Suprapubic skin (tissue), 4 donors: ENCODE measurements at regions not wholly inside any gene's neighbourhood (a gene's known extent, or its start where the extent isn't known, plus 50 kb on each side); places are given as distances from the start of the nearest gene placed in this dataset.

Experiments used
- DNase-seq, 2 donors: peaks; one replicate each; pipeline ENCODE4 v3.0.0-alpha.2; 2019; ENCODE audit warnings: low spot score in 2 of 2
- H3K27ac ChIP-seq: fragments of 200-600 bp; sonication (generic); one replicate; pipeline ENCODE4 v1.5.1; 2019
- H3K27me3 ChIP-seq: fragments of 200-600 bp; sonication (generic); one replicate; pipeline ENCODE4 v1.5.1; 2019
- H3K36me3 ChIP-seq: fragments of 200-600 bp; sonication (generic); one replicate; pipeline ENCODE4 v1.5.1; 2019
- H3K4me1 ChIP-seq: fragments of 200-600 bp; sonication (generic); one replicate; pipeline ENCODE4 v1.5.1; 2019
- H3K4me3 ChIP-seq: fragments of 200-600 bp; sonication (generic); one replicate; pipeline ENCODE4 v1.5.1; 2019; ENCODE audit warnings: mild to moderate bottlenecking
- H3K9me3 ChIP-seq: fragments of 200-600 bp; sonication (generic); one replicate; pipeline ENCODE4 v1.5.1; 2019
- EP300 ChIP-seq: sonication (generic); formaldehyde crosslinking; IDR thresholded peaks from one replicate; pipeline ENCODE4 v1.6.1; 2017; ENCODE audit warnings: antibody characterized with exemption
- POLR2A ChIP-seq, 2 donors: fragments of 450-650 bp; IDR thresholded peaks; one replicate each; pipeline ENCODE4 v1.6.1; 2017; ENCODE audit warnings: antibody characterized with exemption in 2 of 2, mild to moderate bottlenecking in 2 of 2, moderate library complexity in 2 of 2
- POLR2AphosphoS5 ChIP-seq, 3 donors: sonication (generic); formaldehyde crosslinking; IDR thresholded peaks; one replicate each; pipeline ENCODE4 v1.6.1; 2017; ENCODE audit warnings: antibody characterized with exemption in 3 of 3
- WGBS: methylation state at CpG from one replicate; pipeline ENCODE4 v1.1.5; 2018; 5-methylcytosine and 5-hydroxymethylcytosine counted together
- TF ChIP-seq, protein P1 (sequence below), 2 donors: fragments of 200-600 bp in 1 of 2; fragments of 450-650 bp in 1 of 2; sonication (generic) in 1 of 2; IDR thresholded peaks; one replicate each; pipeline ENCODE4 v1.5.1; 2016 to 2019; ENCODE audit warnings: antibody characterized with exemption in 2 of 2, mild to moderate bottlenecking in 1 of 2, moderate library complexity in 1 of 2

DNA sequence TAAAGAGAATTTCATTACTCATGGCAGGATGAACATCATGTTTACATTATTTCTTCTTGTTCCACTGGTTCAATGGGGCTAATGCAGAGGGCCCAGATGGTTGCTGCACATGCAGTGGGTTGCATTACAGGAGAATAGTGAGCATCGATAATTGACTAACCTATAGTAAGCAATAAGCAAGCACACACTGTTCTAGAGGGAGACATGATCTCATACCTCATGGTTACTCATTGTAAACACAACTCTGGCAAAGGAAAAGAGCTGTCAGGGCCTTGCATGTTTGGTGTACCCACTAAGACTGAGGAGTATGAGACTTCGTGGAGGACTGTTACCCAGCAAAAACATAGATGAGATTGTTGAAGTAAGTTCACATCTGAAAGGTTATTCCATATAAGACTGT lies 885.6 kb upstream of the VRK2 start:
- no peak for DNase-seq
- Histone ChIP-seq H3K9me3 (no peaks in the 10 kb centered on the region), H3K4me3 (no peak overlapping the region), H3K36me3 (no peaks in the 10 kb centered on the region), H3K4me1 (no peaks in the 10 kb centered on the region), H3K27me3 (no peaks in the 10 kb centered on the region), H3K27ac (no peak overlapping the region)
- TF ChIP-seq, protein P1, sequence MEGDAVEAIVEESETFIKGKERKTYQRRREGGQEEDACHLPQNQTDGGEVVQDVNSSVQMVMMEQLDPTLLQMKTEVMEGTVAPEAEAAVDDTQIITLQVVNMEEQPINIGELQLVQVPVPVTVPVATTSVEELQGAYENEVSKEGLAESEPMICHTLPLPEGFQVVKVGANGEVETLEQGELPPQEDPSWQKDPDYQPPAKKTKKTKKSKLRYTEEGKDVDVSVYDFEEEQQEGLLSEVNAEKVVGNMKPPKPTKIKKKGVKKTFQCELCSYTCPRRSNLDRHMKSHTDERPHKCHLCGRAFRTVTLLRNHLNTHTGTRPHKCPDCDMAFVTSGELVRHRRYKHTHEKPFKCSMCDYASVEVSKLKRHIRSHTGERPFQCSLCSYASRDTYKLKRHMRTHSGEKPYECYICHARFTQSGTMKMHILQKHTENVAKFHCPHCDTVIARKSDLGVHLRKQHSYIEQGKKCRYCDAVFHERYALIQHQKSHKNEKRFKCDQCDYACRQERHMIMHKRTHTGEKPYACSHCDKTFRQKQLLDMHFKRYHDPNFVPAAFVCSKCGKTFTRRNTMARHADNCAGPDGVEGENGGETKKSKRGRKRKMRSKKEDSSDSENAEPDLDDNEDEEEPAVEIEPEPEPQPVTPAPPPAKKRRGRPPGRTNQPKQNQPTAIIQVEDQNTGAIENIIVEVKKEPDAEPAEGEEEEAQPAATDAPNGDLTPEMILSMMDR (IDR thresholded peaks at IDR 0.05) = no peak
- no peak for TF ChIP-seq POLR2AphosphoS5 (IDR thresholded peaks at IDR 0.05)
- TF ChIP-seq EP300 = no peak
- WGBS = 91% methylated on average over 2 of the region's 2 CpGs

DNA sequence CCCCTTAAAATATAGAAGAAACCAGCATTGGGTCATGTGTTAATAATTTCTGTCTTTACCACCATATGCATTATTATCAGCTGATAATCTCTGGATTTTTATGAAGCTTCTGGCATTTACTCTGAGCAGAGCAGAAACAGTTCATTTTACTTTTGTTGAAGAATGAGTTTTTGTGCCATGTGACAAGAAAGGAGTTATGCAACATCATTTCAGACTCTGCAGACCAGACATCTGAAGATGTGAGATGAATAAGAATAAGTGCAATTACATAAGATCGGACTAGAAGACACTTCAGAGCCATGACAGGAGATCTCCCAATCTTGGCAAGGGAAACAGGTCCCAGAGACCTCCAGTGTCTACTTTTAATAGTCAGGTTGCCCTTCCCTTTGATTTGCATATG lies 869.4 kb upstream of the VRK2 start:
- DNase-seq = no peak
- WGBS = 77% methylated on average over 1 of the region's 1 CpG
- no peaks in the 10 kb centered on the region for H3K36me3 ChIP-seq
- TF ChIP-seq POLR2AphosphoS5 (IDR thresholded peaks at IDR 0.05) (no peak), POLR2A (IDR thresholded peaks at IDR 0.05) (no peak), EP300 (no peak)
- TF ChIP-seq, protein P1 (IDR thresholded peaks at IDR 0.05) = no peak
- H3K4me1 ChIP-seq = no peaks in the 10 kb centered on the region
- no peaks in the 10 kb centered on the region for H3K27me3 ChIP-seq
- H3K4me3 ChIP-seq = no peak overlapping the region
- H3K9me3 ChIP-seq = no peaks in the 10 kb centered on the region
- no peak overlapping the region for H3K27ac ChIP-seq

DNA sequence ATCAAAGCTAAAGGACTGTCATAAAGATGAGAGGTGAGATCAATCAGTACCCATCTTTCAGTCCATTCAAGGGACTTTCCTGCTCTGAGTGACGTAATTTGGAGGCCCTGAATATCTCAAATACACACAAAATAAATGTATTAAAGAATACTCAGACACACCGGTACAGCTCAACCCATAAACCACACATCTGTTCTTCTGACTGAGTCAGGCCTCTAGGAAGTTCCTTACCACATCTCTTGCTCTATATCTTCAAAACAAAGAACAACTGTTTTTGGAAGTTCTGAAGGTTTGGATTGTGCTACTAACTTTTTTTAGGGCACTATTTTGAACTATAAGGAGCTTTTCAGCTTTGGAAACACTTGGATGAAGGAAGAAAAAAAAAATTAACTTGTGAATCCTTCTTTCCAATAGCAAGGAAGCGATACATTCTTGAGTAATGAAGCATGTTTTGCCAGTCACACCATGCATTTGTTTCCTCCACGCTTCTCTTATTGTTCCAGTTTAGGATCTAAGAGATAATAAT lies 866.5 kb upstream of the VRK2 start:
- WGBS = 49% methylated on average over 4 of the region's 4 CpGs
- no peaks in the 10 kb centered on the region for H3K27me3 ChIP-seq
- H3K36me3 ChIP-seq = no peaks in the 10 kb centered on the region
- TF ChIP-seq POLR2A (IDR thresholded peaks at IDR 0.05) = no peak
- H3K27ac ChIP-seq = no peak overlapping the region
- DNase-seq = no peak
- no peak overlapping the region for H3K4me3 ChIP-seq
- no peaks in the 10 kb centered on the region for H3K9me3 ChIP-seq
- H3K4me1 ChIP-seq = no peaks in the 10 kb centered on the region

DNA sequence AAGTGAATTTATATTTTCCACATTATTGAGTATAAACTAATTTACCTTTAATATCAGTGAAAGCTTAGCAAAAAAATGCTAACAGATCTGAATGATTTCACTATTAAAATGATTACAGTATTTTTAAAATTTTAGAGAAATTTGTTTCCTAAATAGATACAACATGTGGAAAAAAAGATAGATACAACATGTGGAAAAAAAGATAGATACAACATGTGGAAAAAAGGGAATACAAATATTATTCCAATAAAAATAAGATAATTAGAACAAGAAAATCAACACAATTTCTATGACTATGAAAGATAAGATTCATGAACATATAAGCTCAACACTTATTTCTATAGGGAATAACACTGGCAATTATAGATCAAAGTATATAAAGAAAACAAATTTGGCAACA lies 865.9 kb upstream of the VRK2 start:
- TF ChIP-seq EP300 (no peak), POLR2AphosphoS5 (IDR thresholded peaks at IDR 0.05) (no peak), POLR2A (IDR thresholded peaks at IDR 0.05) (no peak)
- H3K4me1 ChIP-seq = no peaks in the 10 kb centered on the region
- no peak for DNase-seq
- H3K27ac ChIP-seq = no peak overlapping the region
- H3K36me3 ChIP-seq = no peaks in the 10 kb centered on the region
- no peaks in the 10 kb centered on the region for H3K27me3 ChIP-seq
- no peaks in the 10 kb centered on the region for H3K9me3 ChIP-seq
- no peak overlapping the region for H3K4me3 ChIP-seq

DNA sequence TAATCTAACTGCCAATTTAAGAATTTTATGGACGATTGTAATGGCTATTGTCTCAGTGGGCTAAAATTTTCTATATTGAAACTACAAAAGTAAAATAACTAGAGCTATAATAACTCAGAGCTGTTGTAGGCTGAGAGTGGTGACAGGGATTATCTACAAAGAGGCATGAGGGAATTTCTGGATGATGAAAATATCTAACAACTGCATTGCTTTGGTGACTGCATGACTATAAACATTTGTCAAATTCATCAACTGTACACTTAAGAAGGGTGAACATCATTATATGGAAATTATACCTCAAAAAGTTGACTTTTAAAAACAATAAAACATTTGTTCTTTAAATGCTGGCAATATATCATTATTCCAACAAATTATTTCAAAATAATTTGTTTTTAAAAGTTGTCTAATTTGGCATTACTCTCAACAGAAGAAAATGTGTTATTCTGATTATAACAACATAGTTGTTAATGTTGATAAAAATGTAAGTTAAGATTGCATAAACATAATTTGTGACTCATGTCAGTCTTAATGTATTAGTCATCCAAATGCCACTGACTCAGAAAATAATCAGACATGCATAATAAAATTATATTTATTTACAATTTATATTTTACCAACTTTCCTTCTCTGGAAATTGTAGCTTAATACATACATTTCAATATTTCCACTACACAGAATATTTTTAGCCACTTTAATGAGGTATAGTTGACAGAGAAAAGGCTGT lies 865.1 kb upstream of the VRK2 start:
- Histone ChIP-seq H3K9me3 (no peaks in the 10 kb centered on the region), H3K36me3 (no peaks in the 10 kb centered on the region), H3K27me3 (no peaks in the 10 kb centered on the region), H3K4me1 (no peaks in the 10 kb centered on the region), H3K4me3 (no peak overlapping the region), H3K27ac (no peak overlapping the region)
- no peak for DNase-seq
- TF ChIP-seq POLR2AphosphoS5 (IDR thresholded peaks at IDR 0.05) (no peak), EP300 (no peak), POLR2A (IDR thresholded peaks at IDR 0.05) (no peak)
- TF ChIP-seq, protein P1 (IDR thresholded peaks at IDR 0.05) = no peak
- 52% methylated on average over 1 of the region's 1 CpG for WGBS

DNA sequence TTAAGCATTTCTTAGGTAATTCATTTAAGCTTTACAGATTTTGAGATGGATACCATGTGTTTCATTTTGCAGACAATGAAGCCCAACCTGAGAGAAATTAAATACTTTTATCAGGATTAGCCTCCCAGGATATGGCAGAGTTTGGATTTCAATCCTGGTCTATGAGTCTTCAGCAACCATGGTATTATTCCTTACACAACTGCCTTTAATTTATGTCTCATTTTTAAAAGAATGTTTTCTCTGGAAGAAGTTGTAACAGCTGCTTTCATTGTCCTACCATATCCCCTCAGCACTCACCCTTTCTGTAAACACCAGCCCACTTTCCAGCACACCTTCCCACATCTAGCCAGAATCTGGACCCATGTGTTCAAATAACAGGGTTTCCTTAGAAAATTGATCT lies 863.7 kb upstream of the VRK2 start:
- H3K4me1 ChIP-seq = no peaks in the 10 kb centered on the region
- H3K4me3 ChIP-seq = no peak overlapping the region
- no peak overlapping the region for H3K27ac ChIP-seq
- no peaks in the 10 kb centered on the region for H3K9me3 ChIP-seq
- H3K36me3 ChIP-seq = no peaks in the 10 kb centered on the region
- DNase-seq = no peak
- no peaks in the 10 kb centered on the region for H3K27me3 ChIP-seq
- no peak for TF ChIP-seq POLR2AphosphoS5 (IDR thresholded peaks at IDR 0.05)
- TF ChIP-seq POLR2A (IDR thresholded peaks at IDR 0.05) = no peak
- TF ChIP-seq, protein P1 (IDR thresholded peaks at IDR 0.05) = no peak
- no peak for TF ChIP-seq EP300
